RWPE2 (cell line): ENCODE measurements at regions not wholly inside any gene's neighbourhood (a gene's known extent, or its start where the extent isn't known, plus 50 kb on each side); places are given as distances from the start of the nearest gene placed in this dataset.
A peak's percentile ranks its signal among the peaks of the same experiment; 100 is the strongest.

Experiments used
- ATAC-seq: fragments of 200-7000 bp; cut with Tn5 transposase; 3 replicates; pipeline ENCODE4 v1.9.1; 2021; ENCODE audit warnings: low read depth
- DNase-seq: peaks from one replicate; pipeline ENCODE4 v3.0.0-alpha.2; 2020; ENCODE audit warnings: low spot score
- H3K27ac ChIP-seq: fragments of 450-650 bp; 2 replicates; pipeline ENCODE4 v1.5.1; 2017; ENCODE audit warnings: mild to moderate bottlenecking; ENCODE audit not compliant: poor library complexity, severe bottlenecking
- H3K27me3 ChIP-seq: fragments of 250-450 bp; sonication (Bioruptor Pico); 2 replicates; pipeline ENCODE4 v1.5.1; 2021; ENCODE audit warnings: mild to moderate bottlenecking, moderate library complexity; ENCODE audit not compliant: insufficient read depth, poor library complexity, severe bottlenecking
- H3K36me3 ChIP-seq: fragments of 250-450 bp; sonication (Bioruptor Pico); 2 replicates; pipeline ENCODE4 v1.5.1; 2020; ENCODE audit warnings: low read depth, mild to moderate bottlenecking, moderate library complexity
- H3K4me1 ChIP-seq: fragments of 250-450 bp; sonication (Bioruptor Pico); 2 replicates; pipeline ENCODE4 v1.5.1; 2021; ENCODE audit warnings: mild to moderate bottlenecking, moderate library complexity; ENCODE audit not compliant: insufficient read depth, poor library complexity, severe bottlenecking
- H3K4me3 ChIP-seq: fragments of 250-450 bp; sonication (Bioruptor Pico); 2 replicates; pipeline ENCODE4 v1.5.1; 2021; ENCODE audit warnings: mild to moderate bottlenecking, moderate library complexity; ENCODE audit not compliant: severe bottlenecking
- H3K9me3 ChIP-seq: fragments of 250-450 bp; sonication (Bioruptor Pico); 2 replicates; pipeline ENCODE4 v1.5.1; 2021; ENCODE audit warnings: mild to moderate bottlenecking, moderate library complexity; ENCODE audit not compliant: severe bottlenecking
- TF ChIP-seq, protein P1 (sequence below): fragments of 450-650 bp; IDR thresholded peaks from one replicate; pipeline ENCODE4 v1.5.1; 2017; ENCODE audit warnings: mild to moderate bottlenecking, moderate library complexity; ENCODE audit not compliant: poor library complexity, severe bottlenecking

DNA sequence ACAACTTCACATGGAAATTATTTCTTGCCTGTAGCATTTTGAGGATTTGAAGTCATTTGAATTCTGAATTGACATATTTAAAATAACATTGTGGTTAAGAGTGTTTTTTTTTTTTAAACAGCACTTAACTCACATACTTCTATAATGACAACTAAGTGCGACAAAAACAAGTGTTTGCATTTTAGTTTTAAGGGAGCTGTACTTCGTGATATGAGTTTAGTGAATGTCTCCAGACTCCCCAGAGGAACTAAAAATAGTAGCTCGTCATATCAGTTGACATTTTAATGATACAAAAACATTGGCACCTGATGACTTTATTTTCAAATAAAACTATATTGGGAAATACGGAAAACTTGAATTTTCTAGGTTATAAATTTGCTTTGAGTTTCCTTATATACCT, 389.6 kb upstream of the MON1B start:
- Histone ChIP-seq H3K9me3 (no peaks in the 10 kb centered on the region), H3K4me1 (peaks cover 25% of the 10 kb centered on the region), H3K27me3 (no peaks in the 10 kb centered on the region), H3K4me3 (no peak overlapping the region), H3K36me3 (no peaks in the 10 kb centered on the region), H3K27ac (no peak overlapping the region)
- DNase-seq: no peak
- TF ChIP-seq, protein P1, sequence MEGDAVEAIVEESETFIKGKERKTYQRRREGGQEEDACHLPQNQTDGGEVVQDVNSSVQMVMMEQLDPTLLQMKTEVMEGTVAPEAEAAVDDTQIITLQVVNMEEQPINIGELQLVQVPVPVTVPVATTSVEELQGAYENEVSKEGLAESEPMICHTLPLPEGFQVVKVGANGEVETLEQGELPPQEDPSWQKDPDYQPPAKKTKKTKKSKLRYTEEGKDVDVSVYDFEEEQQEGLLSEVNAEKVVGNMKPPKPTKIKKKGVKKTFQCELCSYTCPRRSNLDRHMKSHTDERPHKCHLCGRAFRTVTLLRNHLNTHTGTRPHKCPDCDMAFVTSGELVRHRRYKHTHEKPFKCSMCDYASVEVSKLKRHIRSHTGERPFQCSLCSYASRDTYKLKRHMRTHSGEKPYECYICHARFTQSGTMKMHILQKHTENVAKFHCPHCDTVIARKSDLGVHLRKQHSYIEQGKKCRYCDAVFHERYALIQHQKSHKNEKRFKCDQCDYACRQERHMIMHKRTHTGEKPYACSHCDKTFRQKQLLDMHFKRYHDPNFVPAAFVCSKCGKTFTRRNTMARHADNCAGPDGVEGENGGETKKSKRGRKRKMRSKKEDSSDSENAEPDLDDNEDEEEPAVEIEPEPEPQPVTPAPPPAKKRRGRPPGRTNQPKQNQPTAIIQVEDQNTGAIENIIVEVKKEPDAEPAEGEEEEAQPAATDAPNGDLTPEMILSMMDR: no peak
- ATAC-seq: no peak

GRCh38 chr16:76816475-76816874, 374.5 kb upstream of the MON1B start:
- no peaks in the 10 kb centered on the region for H3K27me3 ChIP-seq
- H3K36me3 ChIP-seq: no peaks in the 10 kb centered on the region
- H3K27ac ChIP-seq: no peak overlapping the region
- H3K4me1 ChIP-seq: peaks cover 6% of the 10 kb centered on the region
- TF ChIP-seq, protein P1: no peak
- DNase-seq (no peak), ATAC-seq (0 out of 3 replicates have a peak, but pooled peaks have one; percentile 56)
- H3K4me3 ChIP-seq: no peak overlapping the region
- H3K9me3 ChIP-seq: peaks cover 1% of the 10 kb centered on the region

DNA sequence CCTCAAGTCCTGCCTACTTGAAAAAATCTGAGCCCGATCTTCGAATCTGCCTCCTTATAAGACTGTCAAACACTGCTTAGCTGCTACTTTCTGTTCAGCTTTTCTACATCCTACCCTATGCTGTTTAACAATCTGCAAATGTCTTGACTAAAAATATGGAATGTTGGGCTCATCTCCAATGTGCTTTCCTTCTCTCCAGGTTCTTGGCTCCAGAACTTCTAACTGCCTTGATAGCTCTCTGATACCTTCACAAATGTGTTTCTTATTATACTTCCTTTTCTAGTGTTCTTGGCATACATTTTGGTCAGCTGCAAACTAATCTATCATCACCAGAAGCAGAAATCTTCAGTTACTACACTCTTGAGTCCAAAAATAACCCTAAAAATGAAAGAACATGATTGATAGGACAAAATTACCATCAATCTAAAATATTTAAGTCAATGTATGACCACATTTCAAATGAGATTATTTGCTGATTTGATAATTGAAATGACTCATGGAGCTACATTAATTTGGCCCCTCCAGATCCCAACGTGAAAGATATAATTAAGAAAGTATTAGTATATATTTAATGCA, 372.3 kb upstream of the MON1B start:
- DNase-seq (no peak), ATAC-seq (no peak)
- Histone ChIP-seq H3K4me1 (peaks cover 6% of the 10 kb centered on the region), H3K4me3 (no peak overlapping the region), H3K9me3 (no peaks in the 10 kb centered on the region), H3K27me3 (no peaks in the 10 kb centered on the region), H3K36me3 (no peaks in the 10 kb centered on the region), H3K27ac (no peak overlapping the region)
- TF ChIP-seq, protein P1: no peak

- H3K27me3 ChIP-seq: no peaks in the 10 kb centered on the region
- H3K9me3 ChIP-seq: no peaks in the 10 kb centered on the region
- H3K36me3 ChIP-seq: no peaks in the 10 kb centered on the region
- H3K27ac ChIP-seq: no peak overlapping the region
- H3K4me3 ChIP-seq: no peak overlapping the region
- H3K4me1 ChIP-seq: peaks cover 6% of the 10 kb centered on the region
- ATAC-seq (no peak), DNase-seq (no peak)
- TF ChIP-seq, protein P1: no peak
Observed at GRCh38 chr16:76819226-76819916, 371.6 kb upstream of the MON1B start.

GRCh38 chr16:76824221-76824620, 366.8 kb upstream of the MON1B start:
- H3K4me3 ChIP-seq: no peak overlapping the region
- no peak overlapping the region for H3K27ac ChIP-seq
- ATAC-seq: no peak
- TF ChIP-seq, protein P1: no peak
- H3K27me3 ChIP-seq: no peaks in the 10 kb centered on the region
- no peak for DNase-seq
- no peaks in the 10 kb centered on the region for H3K4me1 ChIP-seq
- H3K9me3 ChIP-seq: no peaks in the 10 kb centered on the region
- no peaks in the 10 kb centered on the region for H3K36me3 ChIP-seq
